WTC11 (cell line): ENCODE measurements at regions not wholly inside any gene's neighbourhood (a gene's known extent, or its start where the extent isn't known, plus 50 kb on each side); places are given as distances from the start of the nearest gene placed in this dataset.

ENCODE experiments used
- ATF3 ChIP-seq: sonication (generic); formaldehyde crosslinking; conservative IDR thresholded peaks from 2 replicates; pipeline ENCODE4 v1.8.1; 2022; ENCODE audit warnings: mild to moderate bottlenecking, missing genetic modification reagents
- CREM ChIP-seq: sonication (generic); formaldehyde crosslinking; IDR thresholded peaks from 2 replicates; pipeline ENCODE4 v1.8.1; 2022; ENCODE audit warnings: mild to moderate bottlenecking, missing genetic modification reagents, moderate library complexity
- CTCF ChIP-seq: fragments of 200-600 bp; IDR thresholded peaks from 2 replicates; pipeline ENCODE4 v1.8.0; 2022; ENCODE audit warnings: antibody characterized with exemption
- ESRRA ChIP-seq: sonication (generic); formaldehyde crosslinking; IDR thresholded peaks from 2 replicates; pipeline ENCODE4 v1.8.1; 2022; ENCODE audit warnings: mild to moderate bottlenecking, missing genetic modification reagents, borderline replicate concordance
- FOXP4 ChIP-seq: sonication (generic); formaldehyde crosslinking; IDR thresholded peaks from 2 replicates; pipeline ENCODE4 v1.8.0; 2022; ENCODE audit warnings: mild to moderate bottlenecking, missing genetic modification reagents
- MAX ChIP-seq: sonication (generic); formaldehyde crosslinking; IDR thresholded peaks from 2 replicates; pipeline ENCODE4 v1.8.0; 2022; ENCODE audit warnings: mild to moderate bottlenecking, missing genetic modification reagents
- NFYB ChIP-seq: sonication (generic); formaldehyde crosslinking; conservative IDR thresholded peaks from 2 replicates; pipeline ENCODE4 v1.8.0; 2022; ENCODE audit warnings: low read depth, missing genetic modification reagents
- PRDM15 ChIP-seq: sonication (generic); formaldehyde crosslinking; IDR thresholded peaks from 2 replicates; pipeline ENCODE4 v1.8.0; 2022; ENCODE audit warnings: missing genetic modification reagents
- SMAD3 ChIP-seq: sonication (generic); formaldehyde crosslinking; IDR thresholded peaks from 2 replicates; pipeline ENCODE4 v1.8.0; 2022; ENCODE audit warnings: missing genetic modification reagents, mild to moderate bottlenecking, borderline replicate concordance
- SMAD4 ChIP-seq: sonication (generic); formaldehyde crosslinking; IDR thresholded peaks from 2 replicates; pipeline ENCODE4 v1.8.0; 2022; ENCODE audit warnings: mild to moderate bottlenecking, missing genetic modification reagents
- TEAD1 ChIP-seq: sonication (generic); formaldehyde crosslinking; IDR thresholded peaks from 2 replicates; pipeline ENCODE4 v1.8.0; 2022; ENCODE audit warnings: mild to moderate bottlenecking, missing genetic modification reagents
- ZNF121 ChIP-seq: sonication (generic); formaldehyde crosslinking; IDR thresholded peaks from 2 replicates; pipeline ENCODE4 v1.8.0; 2023; ENCODE audit warnings: missing genetic modification reagents
- ZNF263 ChIP-seq: sonication (generic); formaldehyde crosslinking; IDR thresholded peaks from 2 replicates; pipeline ENCODE4 v1.8.1; 2022; ENCODE audit warnings: low read depth, mild to moderate bottlenecking, moderate library complexity, missing genetic modification reagents

- TF ChIP-seq CTCF = no peak
- TF ChIP-seq PRDM15 (CRISPR knock-in tag) = no peak
- no peak for TF ChIP-seq ZNF263 (CRISPR knock-in tag)
- TF ChIP-seq MAX (CRISPR knock-in tag) = no peak
- TF ChIP-seq TEAD1 = no peak
- no peak for TF ChIP-seq ZNF121 (CRISPR knock-in tag)
- no peak for TF ChIP-seq SMAD3
- no peak for TF ChIP-seq NFYB (CRISPR knock-in tag)
- no peak for TF ChIP-seq ESRRA (CRISPR knock-in tag)
- TF ChIP-seq ATF3 (CRISPR knock-in tag) = no peak
- TF ChIP-seq CREM (CRISPR knock-in tag) = no peak
- TF ChIP-seq FOXP4 (CRISPR knock-in tag) = no peak
- no peak for TF ChIP-seq SMAD4
These were observed 112.9 kb downstream of the CPZ start for GRCh38 chr4:8705161-8706145.
